ENCODE measurements at regions not wholly inside any gene's neighbourhood (a gene's known extent, or its start where the extent isn't known, plus 50 kb on each side); places are given as distances from the start of the nearest gene placed in this dataset.

DNA sequence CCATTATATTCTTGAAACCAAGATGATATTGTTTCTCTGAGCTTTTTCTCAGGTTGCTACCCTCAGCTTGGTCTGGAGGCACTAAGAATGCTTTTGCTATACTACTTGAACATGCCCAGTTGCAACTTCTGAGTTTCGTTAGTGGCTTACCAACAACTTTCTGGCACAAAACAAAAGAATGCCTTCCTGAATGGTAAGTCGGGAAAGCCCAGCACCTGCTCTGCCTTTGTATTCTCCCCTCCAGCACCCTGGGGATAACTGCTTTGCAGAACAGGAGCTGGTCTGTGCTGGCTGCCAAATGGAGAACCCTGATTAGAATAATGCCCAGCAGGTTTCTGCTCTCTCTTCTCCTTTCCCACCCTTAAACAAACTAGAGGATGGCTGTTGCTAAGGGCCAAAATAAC is 149.3 kb downstream of the TGFB2 start:
- Mint-ChIP-seq H3K4me1 (ENCODE audit: low read depth, unreplicated experiment) (peaks cover 3% of the 10 kb centered on the region), H3K4me3 (ENCODE audit: unreplicated experiment) (no peak overlapping the region)

DNA sequence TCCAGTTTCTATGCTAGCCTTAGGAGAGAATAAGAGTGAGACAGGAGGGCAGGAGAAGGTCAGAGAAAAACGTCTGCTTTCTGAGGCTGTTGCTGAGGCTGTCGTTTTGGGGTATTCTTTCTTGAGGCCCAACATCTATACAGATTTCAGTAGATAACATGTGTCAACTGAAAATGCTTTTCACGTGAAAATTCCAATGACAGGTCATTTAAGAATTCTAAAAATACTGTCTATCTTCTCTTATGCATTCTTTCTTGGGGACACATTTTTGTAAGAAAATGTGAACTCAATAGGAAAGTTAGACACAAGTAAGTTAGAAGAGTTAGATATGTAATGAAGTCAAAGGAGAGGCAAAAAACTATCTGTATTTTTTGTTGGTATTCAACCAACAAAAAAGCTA is 150.8 kb downstream of the TGFB2 start:
- Mint-ChIP-seq H3K9me3 (ENCODE audit: unreplicated experiment) (no peaks in the 10 kb centered on the region), H3K4me3 (ENCODE audit: unreplicated experiment) (no peak overlapping the region)

More for the DNA sequence above, 149.3 kb downstream of the TGFB2 start:
- TF ChIP-seq CTCF (IDR thresholded peaks at IDR 0.05; ENCODE audit: partially characterized antibody, unreplicated experiment), result no peak
- no peak overlapping the region for H3K27ac Mint-ChIP-seq (ENCODE audit: unreplicated experiment)
- H3K36me3 Mint-ChIP-seq (ENCODE audit: unreplicated experiment), result no peaks in the 10 kb centered on the region
- no peaks in the 10 kb centered on the region for H3K9me3 Mint-ChIP-seq (ENCODE audit: unreplicated experiment)
- DNase-seq, result no peak
- H3K27me3 Mint-ChIP-seq (ENCODE audit: unreplicated experiment), result no peaks in the 10 kb centered on the region

DNA sequence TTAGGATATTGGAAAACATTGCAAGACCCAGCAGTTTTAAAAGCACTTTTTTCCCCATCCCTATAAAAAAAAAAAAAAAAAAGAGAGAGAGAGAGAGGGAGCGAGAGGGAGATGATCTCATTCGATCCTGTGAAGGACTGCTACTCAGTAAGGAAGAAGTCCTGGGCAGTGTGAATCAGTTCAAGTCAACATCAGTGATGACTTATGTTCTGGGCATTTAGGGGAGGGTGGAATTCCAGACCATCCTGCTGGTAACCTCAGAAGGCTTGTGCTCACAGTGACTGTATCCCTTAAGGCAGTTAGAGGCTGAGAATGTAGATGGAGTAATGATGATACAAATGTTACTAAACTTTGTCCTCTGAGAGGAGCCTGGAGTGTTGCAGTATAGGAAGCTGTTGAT is 151.4 kb downstream of the TGFB2 start:
- Mint-ChIP-seq H3K9me3 (ENCODE audit: unreplicated experiment) (no peaks in the 10 kb centered on the region), H3K27ac (ENCODE audit: unreplicated experiment) (no peak overlapping the region), H3K4me3 (ENCODE audit: unreplicated experiment) (no peak overlapping the region), H3K36me3 (ENCODE audit: unreplicated experiment) (no peaks in the 10 kb centered on the region), H3K4me1 (ENCODE audit: low read depth, unreplicated experiment) (peaks cover 3% of the 10 kb centered on the region), H3K27me3 (ENCODE audit: unreplicated experiment) (no peaks in the 10 kb centered on the region)
- TF ChIP-seq CTCF (IDR thresholded peaks at IDR 0.05; ENCODE audit: partially characterized antibody, unreplicated experiment), result no peak
- DNase-seq, result no peak

More for the DNA sequence above, 150.8 kb downstream of the TGFB2 start:
- no peak for DNase-seq
- H3K36me3 Mint-ChIP-seq (ENCODE audit: unreplicated experiment), result no peaks in the 10 kb centered on the region
- no peak for TF ChIP-seq CTCF (IDR thresholded peaks at IDR 0.05; ENCODE audit: partially characterized antibody, unreplicated experiment)
- no peaks in the 10 kb centered on the region for H3K27me3 Mint-ChIP-seq (ENCODE audit: unreplicated experiment)
- H3K4me1 Mint-ChIP-seq (ENCODE audit: low read depth, unreplicated experiment), result peaks cover 3% of the 10 kb centered on the region
- no peak overlapping the region for H3K27ac Mint-ChIP-seq (ENCODE audit: unreplicated experiment)

DNA sequence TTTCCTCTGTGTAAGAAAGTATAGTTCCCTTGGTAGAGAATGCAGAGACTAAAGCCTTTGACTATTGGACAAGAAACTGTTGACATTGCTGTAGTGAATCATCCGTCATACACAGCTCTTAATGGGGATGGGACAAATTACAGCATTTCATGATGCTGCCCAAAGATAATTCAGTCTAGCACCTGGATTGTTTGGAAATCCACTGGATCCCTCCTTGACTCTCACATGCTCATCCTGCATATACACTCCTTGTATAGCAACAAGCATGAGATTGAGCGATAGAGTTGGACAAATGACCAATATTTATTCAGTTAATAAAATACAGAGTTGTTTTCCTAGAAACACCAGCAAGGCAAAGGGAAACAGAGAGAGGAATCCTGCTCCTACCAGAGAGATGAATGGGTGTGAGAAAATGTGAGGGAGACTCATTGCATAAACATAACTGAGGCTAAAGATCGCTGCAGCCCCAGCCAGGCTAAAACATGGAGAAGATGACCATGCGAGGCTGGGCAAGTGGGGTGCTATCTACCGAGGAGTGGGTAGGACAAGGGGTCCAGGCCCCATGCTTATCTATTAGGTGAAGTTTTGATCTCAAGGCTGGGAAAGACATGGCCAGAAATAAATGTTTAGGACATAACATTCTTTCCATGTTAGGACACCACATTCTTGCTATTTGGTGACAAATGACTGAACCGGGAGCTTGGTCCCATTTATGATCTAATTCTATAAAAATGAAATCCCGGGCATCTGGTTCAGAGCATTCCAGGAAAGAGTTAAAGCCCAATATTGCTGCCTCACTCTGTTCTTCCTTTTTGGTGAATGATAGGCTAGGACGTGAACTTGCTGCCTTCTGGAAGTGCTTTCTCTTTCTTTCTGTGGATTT is 153.2 kb downstream of the TGFB2 start:
- no peak overlapping the region for H3K4me3 Mint-ChIP-seq (ENCODE audit: unreplicated experiment)
- peaks cover 3% of the 10 kb centered on the region for H3K4me1 Mint-ChIP-seq (ENCODE audit: low read depth, unreplicated experiment)
- TF ChIP-seq CTCF (IDR thresholded peaks at IDR 0.05; ENCODE audit: partially characterized antibody, unreplicated experiment), result no peak
- no peaks in the 10 kb centered on the region for H3K9me3 Mint-ChIP-seq (ENCODE audit: unreplicated experiment)
- H3K27me3 Mint-ChIP-seq (ENCODE audit: unreplicated experiment), result no peaks in the 10 kb centered on the region
- no peak for DNase-seq
- H3K27ac Mint-ChIP-seq (ENCODE audit: unreplicated experiment), result no peak overlapping the region
- H3K36me3 Mint-ChIP-seq (ENCODE audit: unreplicated experiment), result no peaks in the 10 kb centered on the region

GRCh38 chr1:218499011-218499691 is 154.0 kb downstream of the TGFB2 start:
- DNase-seq, result no peak
- peaks cover 3% of the 10 kb centered on the region for H3K4me1 Mint-ChIP-seq (ENCODE audit: low read depth, unreplicated experiment)
- H3K9me3 Mint-ChIP-seq (ENCODE audit: unreplicated experiment), result peaks cover 2% of the 10 kb centered on the region
- TF ChIP-seq CTCF (IDR thresholded peaks at IDR 0.05; ENCODE audit: partially characterized antibody, unreplicated experiment), result no peak
- no peaks in the 10 kb centered on the region for H3K36me3 Mint-ChIP-seq (ENCODE audit: unreplicated experiment)
- no peak overlapping the region for H3K4me3 Mint-ChIP-seq (ENCODE audit: unreplicated experiment)
- no peaks in the 10 kb centered on the region for H3K27me3 Mint-ChIP-seq (ENCODE audit: unreplicated experiment)
- H3K27ac Mint-ChIP-seq (ENCODE audit: unreplicated experiment), result no peak overlapping the region
